ENCODE measurements at regions not wholly inside any gene's neighbourhood (a gene's known extent, or its start where the extent isn't known, plus 50 kb on each side); places are given as distances from the start of the nearest gene placed in this dataset.
"Not testable (repeated sequence)": the region's sequence is repeated elsewhere in the genome, so short reads cannot be mapped to it uniquely, and the experiment has no call there.

GRCh38 chr4:105060628-105061027, 86.0 kb upstream of the TET2 start:
- no peak for DNase-seq

DNA sequence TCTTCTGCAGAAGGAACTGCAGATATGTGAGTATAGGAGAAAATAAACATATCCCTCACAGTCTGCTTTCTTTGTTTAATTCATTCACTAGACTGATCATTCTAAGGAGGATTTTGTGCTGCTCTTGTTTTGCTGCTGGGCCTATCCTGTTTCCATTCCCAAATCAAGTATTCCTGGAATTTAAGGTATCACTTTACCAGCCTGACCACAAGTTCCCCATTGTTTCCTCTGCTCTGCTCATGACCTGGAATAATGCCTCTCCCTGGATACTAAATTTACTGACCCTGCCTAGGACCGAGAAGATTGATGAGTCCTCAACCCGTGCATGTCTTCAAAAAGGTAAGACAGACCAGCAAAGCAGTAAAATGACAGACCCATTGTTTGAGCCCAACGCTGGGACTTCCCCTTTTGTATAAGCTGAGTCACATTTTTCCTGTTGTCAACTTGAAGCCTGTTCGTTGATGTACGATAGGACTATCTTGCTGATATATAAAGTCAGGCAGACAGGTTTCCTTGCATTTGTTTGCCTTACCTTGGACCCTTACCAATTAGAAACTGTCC, 85.5 kb upstream of the TET2 start:
- DNase-seq = no peak

DNA sequence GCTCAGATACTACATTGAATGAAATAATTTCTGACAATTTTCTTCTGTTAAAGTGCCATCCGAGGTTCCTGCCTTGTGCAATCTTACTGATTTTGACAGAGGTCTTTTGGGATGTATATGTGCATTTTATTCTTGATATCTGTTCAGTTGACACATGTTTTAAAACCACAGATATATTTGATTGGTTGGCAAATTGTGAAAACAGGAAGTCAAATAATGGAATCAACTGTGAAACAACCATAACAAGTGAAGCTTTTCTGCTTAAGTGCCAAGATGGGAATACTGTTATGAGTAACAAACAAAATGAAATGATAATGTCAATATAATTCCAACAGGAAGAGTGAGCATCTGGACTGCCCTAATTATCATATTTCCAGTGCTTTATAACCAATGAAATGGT, 84.9 kb upstream of the TET2 start:
- DNase-seq = no peak

DNA sequence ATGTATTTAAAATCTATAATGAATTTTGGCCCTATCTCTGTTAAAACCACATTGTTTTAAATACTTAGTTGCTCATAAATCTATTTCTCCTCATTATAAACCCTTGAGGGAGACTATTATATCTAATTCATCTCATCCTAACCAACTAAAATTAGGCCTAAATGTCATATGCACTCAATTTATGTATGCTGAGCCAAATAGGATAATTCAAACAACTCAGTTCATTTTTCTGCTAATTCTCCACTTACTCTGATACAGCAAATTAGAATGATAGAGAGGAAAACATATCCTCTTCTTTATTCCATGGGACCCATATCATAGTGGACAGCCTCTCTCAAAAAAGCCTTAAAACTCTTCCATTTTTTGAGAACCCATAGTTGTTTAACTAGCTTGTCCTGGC, 80.3 kb upstream of the TET2 start:
- DNase-seq = no peak

DNA sequence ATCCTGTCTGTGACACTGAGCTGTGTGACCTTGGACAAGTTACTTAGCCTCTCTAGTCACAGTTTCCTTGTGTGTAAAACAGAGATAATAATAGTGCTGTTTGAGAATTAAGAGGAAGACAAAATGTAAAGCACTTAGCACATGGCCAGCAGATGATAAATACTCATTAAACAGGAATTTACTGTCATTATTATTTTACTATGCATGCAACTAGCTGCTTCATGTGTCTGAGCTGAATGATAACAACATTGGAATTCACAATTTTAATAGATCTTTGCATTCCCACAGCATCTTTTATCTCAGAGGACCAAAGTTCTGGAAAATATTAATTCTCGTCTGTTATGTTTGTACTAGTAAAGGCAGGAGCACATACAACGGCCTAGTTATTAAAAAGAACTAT, 79.2 kb upstream of the TET2 start:
- no peak for DNase-seq

GRCh38 chr4:105067946-105068345, 78.7 kb upstream of the TET2 start:
- no peak for DNase-seq

GRCh38 chr4:105068516-105068915, 78.2 kb upstream of the TET2 start:
- no peak for DNase-seq

GRCh38 chr4:105072095-105072494, 74.6 kb upstream of the TET2 start:
- not testable (repeated sequence) for DNase-seq

- DNase-seq = no peak
Observed at GRCh38 chr4:105074097-105074496, 72.6 kb upstream of the TET2 start.

DNA sequence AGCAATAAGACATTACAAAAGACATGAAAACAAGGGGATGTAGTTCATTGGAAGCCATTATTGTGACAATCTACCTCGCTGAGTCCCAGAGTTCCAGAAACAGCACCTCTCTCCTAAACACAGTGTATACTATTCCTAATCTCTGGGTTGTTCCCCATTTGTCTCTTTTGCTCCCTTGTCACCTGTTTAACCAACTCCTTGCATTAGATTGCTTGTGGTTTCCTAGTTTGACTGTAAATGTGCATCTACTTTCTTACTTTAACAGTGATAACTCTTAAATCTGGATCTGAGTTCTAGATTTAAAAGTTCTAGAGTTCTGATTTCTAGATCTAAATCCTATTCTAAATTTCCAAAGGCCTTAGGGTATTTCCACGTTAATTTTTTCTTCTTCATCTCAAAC, 71.6 kb upstream of the TET2 start:
- DNase-seq = no peak

GRCh38 chr4:105088110-105088879, 58.4 kb upstream of the TET2 start:
- DNase-seq = no peak

- DNase-seq = no peak
Observed at GRCh38 chr4:105092356-105092755, 54.3 kb upstream of the TET2 start.

GRCh38 chr4:105092768-105093167, 53.9 kb upstream of the TET2 start:
- DNase-seq = no peak

- DNase-seq = no peak
Observed at GRCh38 chr4:105093975-105094374, 52.7 kb upstream of the TET2 start.

Measured in stimulated activated naive CD4-positive, alpha-beta T cell (primary cell).